HL-60 (cell line): ENCODE measurements at regions not wholly inside any gene's neighbourhood (a gene's known extent, or its start where the extent isn't known, plus 50 kb on each side); places are given as distances from the start of the nearest gene placed in this dataset.

Experiments
- DNase-seq, 2 experiments: peaks; one replicate each; pipeline ENCODE4 v3.0.0-alpha.2; 2010 to 2020; ENCODE audit warnings: low read depth in 1 of 2, low spot score in 1 of 2
- H3K27ac ChIP-seq: fragments of 250-450 bp; sonication (Bioruptor Pico); replicated peaks from 2 replicates; pipeline ENCODE4 v1.5.1; 2020; ENCODE audit warnings: mild to moderate bottlenecking, moderate library complexity
- H3K27me3 ChIP-seq: fragments of 250-450 bp; sonication (Bioruptor Pico); 2 replicates; pipeline ENCODE4 v1.5.1; 2021; ENCODE audit warnings: mild to moderate bottlenecking, moderate library complexity; ENCODE audit not compliant: insufficient read depth, poor library complexity, severe bottlenecking
- H3K4me3 ChIP-seq: replicated peaks from 2 replicates; pipeline ENCODE4 v1.5.1; 2011; ENCODE audit warnings: mild to moderate bottlenecking, control low read depth, low read length; ENCODE audit not compliant: insufficient read depth
- GABPA ChIP-seq: IDR thresholded peaks from 2 replicates; pipeline ENCODE4 v1.6.1; 2012; ENCODE audit warnings: low read depth
- POLR2AphosphoS5 ChIP-seq: IDR thresholded peaks from 2 replicates; pipeline ENCODE4 v1.6.1; 2012; ENCODE audit warnings: low read depth
- SPI1 ChIP-seq: IDR thresholded peaks from 2 replicates; pipeline ENCODE4 v1.6.1; 2012; ENCODE audit warnings: low read depth, mild to moderate bottlenecking, borderline replicate concordance
- TF ChIP-seq, protein P1 (sequence below): IDR thresholded peaks from one replicate; pipeline ENCODE4 v1.5.1; 2011; ENCODE audit warnings: low read length, control low read depth, inconsistent platforms; ENCODE audit not compliant: insufficient read depth
- TF ChIP-seq, protein P2 (sequence below): IDR thresholded peaks from 2 replicates; pipeline ENCODE4 v1.6.1; 2012; ENCODE audit warnings: low read depth; ENCODE audit not compliant: insufficient replicate concordance

DNA sequence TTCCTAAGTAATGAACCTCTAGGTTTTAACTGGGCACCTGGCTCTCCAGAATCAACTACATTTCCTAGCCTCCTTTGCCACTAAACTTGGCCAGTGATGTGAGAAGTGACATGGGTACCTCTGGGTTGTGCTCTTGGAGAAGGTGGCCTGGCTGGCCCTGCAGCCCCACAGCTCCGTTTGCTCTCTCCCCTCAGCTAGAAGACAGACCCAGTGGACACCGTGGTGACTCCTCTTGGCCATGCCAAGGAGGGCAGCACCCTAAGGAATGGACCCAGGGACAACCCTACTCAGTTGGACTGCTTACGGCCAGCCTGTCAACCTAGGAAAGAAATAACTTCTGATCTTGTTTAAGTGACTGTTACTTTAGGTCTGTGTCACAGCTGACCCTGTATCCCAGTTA is 151.4 kb downstream of the TMEM132E start:
- DNase-seq: no peak
- no peak overlapping the region for H3K4me3 ChIP-seq
- H3K27ac ChIP-seq: no peak overlapping the region
- TF ChIP-seq POLR2AphosphoS5: no peak
- TF ChIP-seq GABPA: no peak
- TF ChIP-seq, protein P1, sequence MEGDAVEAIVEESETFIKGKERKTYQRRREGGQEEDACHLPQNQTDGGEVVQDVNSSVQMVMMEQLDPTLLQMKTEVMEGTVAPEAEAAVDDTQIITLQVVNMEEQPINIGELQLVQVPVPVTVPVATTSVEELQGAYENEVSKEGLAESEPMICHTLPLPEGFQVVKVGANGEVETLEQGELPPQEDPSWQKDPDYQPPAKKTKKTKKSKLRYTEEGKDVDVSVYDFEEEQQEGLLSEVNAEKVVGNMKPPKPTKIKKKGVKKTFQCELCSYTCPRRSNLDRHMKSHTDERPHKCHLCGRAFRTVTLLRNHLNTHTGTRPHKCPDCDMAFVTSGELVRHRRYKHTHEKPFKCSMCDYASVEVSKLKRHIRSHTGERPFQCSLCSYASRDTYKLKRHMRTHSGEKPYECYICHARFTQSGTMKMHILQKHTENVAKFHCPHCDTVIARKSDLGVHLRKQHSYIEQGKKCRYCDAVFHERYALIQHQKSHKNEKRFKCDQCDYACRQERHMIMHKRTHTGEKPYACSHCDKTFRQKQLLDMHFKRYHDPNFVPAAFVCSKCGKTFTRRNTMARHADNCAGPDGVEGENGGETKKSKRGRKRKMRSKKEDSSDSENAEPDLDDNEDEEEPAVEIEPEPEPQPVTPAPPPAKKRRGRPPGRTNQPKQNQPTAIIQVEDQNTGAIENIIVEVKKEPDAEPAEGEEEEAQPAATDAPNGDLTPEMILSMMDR: no peak
- TF ChIP-seq, protein P2, sequence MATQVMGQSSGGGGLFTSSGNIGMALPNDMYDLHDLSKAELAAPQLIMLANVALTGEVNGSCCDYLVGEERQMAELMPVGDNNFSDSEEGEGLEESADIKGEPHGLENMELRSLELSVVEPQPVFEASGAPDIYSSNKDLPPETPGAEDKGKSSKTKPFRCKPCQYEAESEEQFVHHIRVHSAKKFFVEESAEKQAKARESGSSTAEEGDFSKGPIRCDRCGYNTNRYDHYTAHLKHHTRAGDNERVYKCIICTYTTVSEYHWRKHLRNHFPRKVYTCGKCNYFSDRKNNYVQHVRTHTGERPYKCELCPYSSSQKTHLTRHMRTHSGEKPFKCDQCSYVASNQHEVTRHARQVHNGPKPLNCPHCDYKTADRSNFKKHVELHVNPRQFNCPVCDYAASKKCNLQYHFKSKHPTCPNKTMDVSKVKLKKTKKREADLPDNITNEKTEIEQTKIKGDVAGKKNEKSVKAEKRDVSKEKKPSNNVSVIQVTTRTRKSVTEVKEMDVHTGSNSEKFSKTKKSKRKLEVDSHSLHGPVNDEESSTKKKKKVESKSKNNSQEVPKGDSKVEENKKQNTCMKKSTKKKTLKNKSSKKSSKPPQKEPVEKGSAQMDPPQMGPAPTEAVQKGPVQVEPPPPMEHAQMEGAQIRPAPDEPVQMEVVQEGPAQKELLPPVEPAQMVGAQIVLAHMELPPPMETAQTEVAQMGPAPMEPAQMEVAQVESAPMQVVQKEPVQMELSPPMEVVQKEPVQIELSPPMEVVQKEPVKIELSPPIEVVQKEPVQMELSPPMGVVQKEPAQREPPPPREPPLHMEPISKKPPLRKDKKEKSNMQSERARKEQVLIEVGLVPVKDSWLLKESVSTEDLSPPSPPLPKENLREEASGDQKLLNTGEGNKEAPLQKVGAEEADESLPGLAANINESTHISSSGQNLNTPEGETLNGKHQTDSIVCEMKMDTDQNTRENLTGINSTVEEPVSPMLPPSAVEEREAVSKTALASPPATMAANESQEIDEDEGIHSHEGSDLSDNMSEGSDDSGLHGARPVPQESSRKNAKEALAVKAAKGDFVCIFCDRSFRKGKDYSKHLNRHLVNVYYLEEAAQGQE: no peak
- no peak for TF ChIP-seq SPI1
- H3K27me3 ChIP-seq: no peaks in the 10 kb centered on the region

DNA sequence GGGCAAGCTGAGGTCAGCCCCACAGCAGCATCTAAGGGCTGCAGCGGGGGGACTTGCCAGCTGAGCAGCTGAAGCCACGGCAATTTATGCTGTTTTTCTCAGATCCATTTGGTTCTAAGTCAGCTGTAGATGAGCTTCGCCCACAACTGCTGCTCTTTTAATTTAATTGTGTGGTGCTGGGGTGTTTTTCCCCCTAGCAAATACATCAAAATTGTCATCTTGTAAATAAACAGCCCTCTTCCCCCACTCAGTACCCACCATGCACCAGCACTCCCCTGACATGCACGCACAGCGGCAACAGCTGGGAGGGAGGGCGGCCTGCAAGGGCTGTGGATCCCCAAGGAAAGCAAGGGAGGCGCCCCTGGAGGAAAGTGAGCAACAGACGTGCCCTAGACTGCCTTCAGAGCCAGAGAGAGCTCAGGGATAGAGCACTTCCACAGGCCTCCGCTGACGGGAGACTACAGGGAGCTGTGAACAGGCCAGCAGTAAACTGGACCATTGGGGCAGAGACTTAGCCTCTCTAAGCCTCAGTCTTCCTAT is 149.5 kb downstream of the TMEM132E start:
- DNase-seq: no peak
- no peak overlapping the region for H3K27ac ChIP-seq
- H3K27me3 ChIP-seq: no peaks in the 10 kb centered on the region
- no peak overlapping the region for H3K4me3 ChIP-seq
- TF ChIP-seq GABPA (no peak), POLR2AphosphoS5 (no peak), SPI1 (no peak)
- TF ChIP-seq, protein P2: no peak
- TF ChIP-seq, protein P1: no peak

DNA sequence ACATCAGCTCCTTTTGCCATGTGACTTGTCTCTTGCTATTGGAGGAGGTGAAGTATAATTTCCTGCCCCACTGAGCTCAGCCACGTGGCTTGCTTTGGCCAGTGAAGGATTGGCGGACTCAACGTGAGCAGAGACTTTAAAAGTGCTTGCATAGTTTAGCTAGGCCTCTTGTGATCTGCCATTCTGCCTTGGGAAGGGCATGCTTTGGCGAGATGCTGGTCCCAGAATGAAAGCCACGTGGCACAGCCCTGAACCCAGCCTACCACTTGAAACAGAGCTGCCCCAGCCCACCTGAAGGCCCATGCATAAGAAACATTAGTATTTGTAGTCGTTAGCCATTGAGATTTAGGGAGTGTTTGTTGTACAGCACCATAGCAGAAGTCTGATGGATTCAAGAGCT is 148.2 kb downstream of the TMEM132E start:
- no peaks in the 10 kb centered on the region for H3K27me3 ChIP-seq
- TF ChIP-seq SPI1 (no peak), GABPA (no peak), POLR2AphosphoS5 (no peak)
- TF ChIP-seq, protein P1: no peak
- TF ChIP-seq, protein P2: no peak
- no peak for DNase-seq

More for the DNA sequence above, 148.2 kb downstream of the TMEM132E start:
- Histone ChIP-seq H3K4me3 (no peak overlapping the region), H3K27ac (no peak overlapping the region)
